ENCODE measurements at regions not wholly inside any gene's neighbourhood (a gene's known extent, or its start where the extent isn't known, plus 50 kb on each side); places are given as distances from the start of the nearest gene placed in this dataset.

GRCh38 chr2:231861288-231861931 is 64.8 kb downstream of the NPPC start:
- Histone ChIP-seq H3K9me3 (ENCODE audit: control insufficient read depth, insufficient read depth, low read length) (no peaks in the 10 kb centered on the region), H3K27me3 (ENCODE audit: control insufficient read depth, insufficient read depth, low read length) (peaks cover 9% of the 10 kb centered on the region), H3K27ac (ENCODE audit: low read depth, low read length) (no peak overlapping the region), H3K4me3 (ENCODE audit: low read depth, low read length) (no peak overlapping the region)
- CTCF ChIA-PET, result no interaction called here
- DNase-seq (ENCODE audit: low read depth, low spot score), result no peak
- TF ChIP-seq CTCF (IDR thresholded peaks at IDR 0.05; ENCODE audit: low read depth, low read length), result no peak
- POLR2A ChIA-PET, result no interaction called here

All from AG04450 (cell line).